VCaP (cell line): ENCODE measurements at regions not wholly inside any gene's neighbourhood (a gene's known extent, or its start where the extent isn't known, plus 50 kb on each side); places are given as distances from the start of the nearest gene placed in this dataset.
"Not testable (repeated sequence)": the region's sequence is repeated elsewhere in the genome, so short reads cannot be mapped to it uniquely, and the experiment has no call there.

Experiments used
- H3K27ac ChIP-seq: fragments of 450-650 bp; 2 replicates; pipeline ENCODE4 v1.5.1; 2017
- CTCF ChIP-seq: fragments of 450-650 bp; conservative IDR thresholded peaks from 2 replicates; pipeline ENCODE4 v1.5.1; 2017; ENCODE audit warnings: mild to moderate bottlenecking, moderate library complexity

GRCh38 chr10:9311702-9312499 is 1257.4 kb downstream of the GATA3 start:
- peak; percentile 63 for TF ChIP-seq CTCF

DNA sequence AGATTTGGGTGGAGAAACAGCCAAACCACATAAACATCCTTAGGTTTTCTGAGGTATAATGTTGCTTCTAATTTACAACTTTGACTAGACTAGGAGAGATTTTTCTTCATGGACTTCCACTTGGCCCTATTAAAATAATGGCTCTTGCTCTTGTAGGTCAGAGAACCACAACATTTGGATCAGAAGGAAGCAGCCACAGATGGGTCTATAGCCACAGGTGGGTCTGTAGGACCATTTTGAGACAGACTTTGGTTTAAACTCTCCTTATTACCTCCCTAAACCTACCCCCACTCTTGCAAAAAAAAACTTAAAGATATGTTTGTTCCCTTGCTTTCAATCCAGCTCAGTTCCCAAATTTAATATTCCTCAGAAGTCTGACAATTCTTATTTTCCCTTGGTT is 1260.8 kb downstream of the GATA3 start:
- no peak for TF ChIP-seq CTCF

More at GRCh38 chr10:9311702-9312499, 1257.4 kb downstream of the GATA3 start:
- no peak overlapping the region for H3K27ac ChIP-seq

GRCh38 chr10:9331583-9332008 is 1277.1 kb downstream of the GATA3 start:
- no peak overlapping the region for H3K27ac ChIP-seq
- TF ChIP-seq CTCF = peak; percentile 93

More for the DNA sequence above, 1260.8 kb downstream of the GATA3 start:
- H3K27ac ChIP-seq = no peak overlapping the region

- H3K27ac ChIP-seq = no peak overlapping the region
- TF ChIP-seq CTCF = no peak
Measured at GRCh38 chr10:9334270-9334669, 1279.8 kb downstream of the GATA3 start.

- TF ChIP-seq CTCF = no peak
- no peak overlapping the region for H3K27ac ChIP-seq
Measured at GRCh38 chr10:9339716-9340115, 1285.2 kb downstream of the GATA3 start.

DNA sequence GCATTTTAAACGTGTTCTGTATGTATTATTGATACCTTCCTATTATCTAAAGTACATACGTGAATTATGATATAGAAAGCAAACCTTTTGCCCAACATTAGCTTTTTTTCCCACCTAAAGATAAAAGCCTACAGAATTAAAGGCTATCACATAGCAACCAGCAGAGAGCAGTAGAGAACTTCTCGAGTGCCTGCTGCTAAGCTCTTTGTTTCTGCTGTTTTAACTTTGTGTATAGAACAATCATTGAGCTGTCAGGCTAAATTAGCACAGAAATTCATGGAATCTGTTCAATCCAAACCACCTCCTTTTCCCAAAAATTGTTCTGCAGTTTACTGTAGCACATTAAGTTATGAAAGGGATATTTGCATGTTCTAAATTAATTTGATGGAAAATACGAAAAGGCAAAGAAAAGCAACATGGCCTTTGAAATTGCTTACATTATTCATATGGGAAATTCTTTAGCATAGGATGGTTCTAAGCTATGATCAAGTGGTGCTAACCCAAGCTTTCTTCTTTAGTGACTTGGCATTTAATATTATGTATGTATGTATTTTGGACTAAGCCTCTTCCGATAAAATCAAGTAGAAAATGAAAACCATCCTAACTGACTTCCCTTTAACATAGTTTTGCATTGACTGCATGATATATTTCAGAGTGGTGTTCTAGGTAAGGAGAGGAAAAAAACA is 1288.5 kb downstream of the GATA3 start:
- TF ChIP-seq CTCF = peak; percentile 87
- H3K27ac ChIP-seq = no peak overlapping the region

- H3K27ac ChIP-seq = not testable (repeated sequence)
Measured at GRCh38 chr10:9347933-9348332, 1293.4 kb downstream of the GATA3 start.

GRCh38 chr10:9357471-9357870 is 1303.0 kb downstream of the GATA3 start:
- no peak for TF ChIP-seq CTCF
- no peak overlapping the region for H3K27ac ChIP-seq
